Duodenal mucosa (tissue), 2 donors: ENCODE measurements at regions not wholly inside any gene's neighbourhood (a gene's known extent, or its start where the extent isn't known, plus 50 kb on each side); places are given as distances from the start of the nearest gene placed in this dataset.

Source experiments
- H3K27ac ChIP-seq: one replicate; pipeline ENCODE4 v1.7.0; 2013; ENCODE audit warnings: low read depth, low read length
- H3K27me3 ChIP-seq, 2 donors: one replicate each; pipeline ENCODE4 v1.7.0; 2013; ENCODE audit warnings: low read length in 2 of 2, control low read depth in 1 of 2; ENCODE audit not compliant: insufficient read depth in 2 of 2, control insufficient read depth in 1 of 2
- H3K36me3 ChIP-seq, 2 donors: one replicate each; pipeline ENCODE4 v1.7.0; 2013; ENCODE audit warnings: low read length in 2 of 2, control low read depth in 1 of 2; ENCODE audit not compliant: insufficient read depth in 2 of 2, control insufficient read depth in 1 of 2
- H3K4me1 ChIP-seq, 2 donors: one replicate each; pipeline ENCODE4 v1.7.0; 2013; ENCODE audit warnings: low read length in 2 of 2, control low read depth in 1 of 2; ENCODE audit not compliant: insufficient read depth in 2 of 2, control insufficient read depth in 1 of 2
- H3K4me3 ChIP-seq, 2 donors: one replicate each; pipeline ENCODE4 v1.7.0; 2013; ENCODE audit warnings: low read length in 2 of 2, low read depth in 1 of 2
- H3K9ac ChIP-seq, 2 donors: one replicate each; pipeline ENCODE4 v1.7.0; 2013; ENCODE audit warnings: low read length in 2 of 2, low read depth in 1 of 2
- H3K9me3 ChIP-seq, 2 donors: one replicate each; pipeline ENCODE4 v1.7.0; 2013; ENCODE audit warnings: low read length in 2 of 2, control low read depth in 1 of 2; ENCODE audit not compliant: control insufficient read depth in 1 of 2

- H3K27ac ChIP-seq: no peak overlapping the region
- no peaks in the 10 kb centered on the region for H3K27me3 ChIP-seq
- no peak overlapping the region for H3K4me3 ChIP-seq
- H3K9ac ChIP-seq: no peak overlapping the region
- no peaks in the 10 kb centered on the region for H3K4me1 ChIP-seq
- no peaks in the 10 kb centered on the region for H3K36me3 ChIP-seq
- H3K9me3 ChIP-seq: no peaks in the 10 kb centered on the region
These were observed 382.9 kb upstream of the MCTP2 start for GRCh38 chr15:93848490-93848889.

GRCh38 chr15:93848076-93848475, 383.3 kb upstream of the MCTP2 start:
- no peak overlapping the region for H3K27ac ChIP-seq
- no peaks in the 10 kb centered on the region for H3K4me1 ChIP-seq
- no peaks in the 10 kb centered on the region for H3K36me3 ChIP-seq
- no peak overlapping the region for H3K9ac ChIP-seq
- no peak overlapping the region for H3K4me3 ChIP-seq
- H3K9me3 ChIP-seq: no peaks in the 10 kb centered on the region
- H3K27me3 ChIP-seq: no peaks in the 10 kb centered on the region

GRCh38 chr15:93846148-93846547, 385.2 kb upstream of the MCTP2 start:
- Histone ChIP-seq H3K9me3 (no peaks in the 10 kb centered on the region), H3K9ac (no peak overlapping the region), H3K4me1 (no peaks in the 10 kb centered on the region)

GRCh38 chr15:93837450-93837849, 393.9 kb upstream of the MCTP2 start:
- H3K4me1 ChIP-seq: no peaks in the 10 kb centered on the region
- H3K4me3 ChIP-seq: no peak overlapping the region
- no peak overlapping the region for H3K27ac ChIP-seq
- H3K36me3 ChIP-seq: no peaks in the 10 kb centered on the region
- no peaks in the 10 kb centered on the region for H3K27me3 ChIP-seq
- H3K9ac ChIP-seq: no peak overlapping the region
- no peaks in the 10 kb centered on the region for H3K9me3 ChIP-seq

More at GRCh38 chr15:93846148-93846547, 385.2 kb upstream of the MCTP2 start:
- Histone ChIP-seq H3K27ac (no peak overlapping the region), H3K27me3 (no peaks in the 10 kb centered on the region), H3K4me3 (no peak overlapping the region), H3K36me3 (no peaks in the 10 kb centered on the region)

- H3K27ac ChIP-seq: no peak overlapping the region
- H3K36me3 ChIP-seq: no peaks in the 10 kb centered on the region
- no peak overlapping the region for H3K4me3 ChIP-seq
- no peak overlapping the region for H3K9ac ChIP-seq
- no peaks in the 10 kb centered on the region for H3K9me3 ChIP-seq
- no peaks in the 10 kb centered on the region for H3K27me3 ChIP-seq
- no peaks in the 10 kb centered on the region for H3K4me1 ChIP-seq
These were observed 396.0 kb upstream of the MCTP2 start for GRCh38 chr15:93835344-93835743.

- Histone ChIP-seq H3K9ac (no peak overlapping the region), H3K4me1 (no peaks in the 10 kb centered on the region), H3K9me3 (no peaks in the 10 kb centered on the region), H3K27ac (no peak overlapping the region), H3K36me3 (no peaks in the 10 kb centered on the region), H3K27me3 (no peaks in the 10 kb centered on the region), H3K4me3 (no peak overlapping the region)
These were observed 399.7 kb upstream of the MCTP2 start for GRCh38 chr15:93831641-93832040.

- Histone ChIP-seq H3K9ac (no peak overlapping the region), H3K4me1 (no peaks in the 10 kb centered on the region), H3K9me3 (no peaks in the 10 kb centered on the region), H3K27ac (no peak overlapping the region), H3K27me3 (no peaks in the 10 kb centered on the region), H3K36me3 (no peaks in the 10 kb centered on the region), H3K4me3 (no peak overlapping the region)
These were observed 400.9 kb upstream of the MCTP2 start for GRCh38 chr15:93830221-93831080.

DNA sequence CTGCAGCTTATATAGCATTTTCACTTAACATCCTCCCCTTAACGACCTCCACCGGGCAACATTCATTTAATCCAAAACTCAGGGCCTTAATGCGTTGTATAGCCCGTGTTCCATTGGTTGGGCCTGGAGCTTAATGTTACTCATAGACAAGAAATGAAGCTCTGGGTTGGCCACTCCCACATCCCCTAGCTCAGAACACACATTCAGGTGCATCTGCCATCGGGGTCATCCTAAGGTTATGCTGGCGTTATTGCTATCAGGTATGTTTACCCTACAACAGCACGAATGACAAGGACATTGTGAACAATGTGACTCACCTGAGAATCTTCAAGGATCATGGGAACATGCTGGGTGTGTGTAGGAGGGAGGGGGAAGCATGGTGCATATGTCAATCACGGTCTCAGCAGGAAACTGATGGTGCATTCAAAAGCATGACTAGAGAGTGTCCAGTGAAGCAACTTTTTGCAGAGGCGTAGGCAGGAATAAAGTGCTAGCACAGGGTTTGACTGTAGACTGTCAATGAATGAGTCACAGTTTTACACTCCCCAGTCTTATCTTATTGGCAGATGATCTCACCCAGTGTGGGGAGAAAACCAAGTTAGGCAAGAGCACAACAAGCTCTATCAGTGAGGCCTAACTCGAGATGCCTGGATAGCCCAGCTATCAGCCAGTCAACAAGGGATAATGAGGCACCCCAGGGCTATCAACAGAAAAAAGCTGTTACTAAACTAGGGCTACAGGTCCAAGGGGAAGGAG, 402.1 kb upstream of the MCTP2 start:
- H3K4me3 ChIP-seq: no peak overlapping the region
- no peaks in the 10 kb centered on the region for H3K4me1 ChIP-seq
- no peak overlapping the region for H3K9ac ChIP-seq
- no peak overlapping the region for H3K27ac ChIP-seq
- no peaks in the 10 kb centered on the region for H3K9me3 ChIP-seq
- H3K36me3 ChIP-seq: no peaks in the 10 kb centered on the region
- no peaks in the 10 kb centered on the region for H3K27me3 ChIP-seq

DNA sequence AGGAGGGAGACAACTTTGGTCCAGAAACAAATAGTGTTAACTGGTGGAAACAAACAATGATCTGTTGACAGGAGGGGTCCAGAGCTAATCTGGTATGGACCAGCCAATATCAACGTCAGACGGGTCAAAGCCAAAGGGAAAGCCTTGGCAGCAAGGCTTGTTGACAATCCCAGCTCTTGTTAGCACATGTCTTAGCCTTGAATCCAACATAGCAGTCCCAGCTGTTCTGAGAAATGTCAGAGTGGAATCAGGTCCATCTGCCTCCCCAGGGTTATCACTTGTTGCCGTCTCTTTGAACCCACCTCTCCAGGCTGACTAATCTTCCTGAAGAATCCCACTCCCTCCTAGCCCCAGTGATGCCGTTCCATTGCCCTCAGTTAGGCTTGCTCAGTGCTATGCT, 404.6 kb upstream of the MCTP2 start:
- Histone ChIP-seq H3K4me3 (no peak overlapping the region), H3K36me3 (no peaks in the 10 kb centered on the region), H3K9ac (no peak overlapping the region), H3K27me3 (no peaks in the 10 kb centered on the region), H3K27ac (no peak overlapping the region), H3K4me1 (no peaks in the 10 kb centered on the region), H3K9me3 (no peaks in the 10 kb centered on the region)

GRCh38 chr15:93826293-93826692, 405.1 kb upstream of the MCTP2 start:
- Histone ChIP-seq H3K9ac (no peak overlapping the region), H3K36me3 (no peaks in the 10 kb centered on the region), H3K4me1 (no peaks in the 10 kb centered on the region), H3K9me3 (no peaks in the 10 kb centered on the region), H3K4me3 (no peak overlapping the region), H3K27ac (no peak overlapping the region), H3K27me3 (no peaks in the 10 kb centered on the region)
